Activated CD4-positive, alpha-beta T cell treated with anti-CD3 and anti-CD28 coated beads, Interleukin-2, amount 10 ng/mL, durations not matched to agents 24 days and 14 days (primary cell): ENCODE measurements at regions not wholly inside any gene's neighbourhood (a gene's known extent, or its start where the extent isn't known, plus 50 kb on each side); places are given as distances from the start of the nearest gene placed in this dataset.
A peak's percentile ranks its signal among the peaks of the same experiment; 100 is the strongest.

Experiments used
- DNase-seq: peaks from one replicate; pipeline ENCODE4 v3.0.0; 2022
- H3K27ac Mint-ChIP-seq: one replicate; pipeline ENCODE4 v1.8.0; 2022; ENCODE audit warnings: mild to moderate bottlenecking, mixed read lengths
- H3K27me3 Mint-ChIP-seq: one replicate; pipeline ENCODE4 v1.8.0; 2022; ENCODE audit warnings: mixed read lengths
- H3K36me3 Mint-ChIP-seq: one replicate; pipeline ENCODE4 v1.8.0; 2022; ENCODE audit warnings: low read depth, mild to moderate bottlenecking, mixed read lengths
- H3K4me1 Mint-ChIP-seq: one replicate; pipeline ENCODE4 v1.8.0; 2021; ENCODE audit warnings: mixed read lengths
- H3K4me3 Mint-ChIP-seq: one replicate; pipeline ENCODE4 v1.8.0; 2022; ENCODE audit warnings: mild to moderate bottlenecking, moderate library complexity, mixed read lengths
- H3K9me3 Mint-ChIP-seq: one replicate; pipeline ENCODE4 v1.8.0; 2021; ENCODE audit warnings: mixed read lengths
- intact Hi-C: fragments of 100-400 bp; cut with micrococcal nuclease; formaldehyde crosslinking; loops from one replicate; pipeline ENCODE4 v1.15.1; 2023

- no peaks in the 10 kb centered on the region for H3K4me1 Mint-ChIP-seq
- H3K9me3 Mint-ChIP-seq, result no peaks in the 10 kb centered on the region
- no peaks in the 10 kb centered on the region for H3K36me3 Mint-ChIP-seq
- peak; percentile 12 for DNase-seq
- intact Hi-C loops, result loop anchor here (10.0 kb wide), 2 partner anchors 244 to 384 kb away; no protein-coding TSS in a partner anchor
- H3K27me3 Mint-ChIP-seq, result peaks cover 15% of the 10 kb centered on the region
- H3K4me3 Mint-ChIP-seq, result no peak overlapping the region
- H3K27ac Mint-ChIP-seq, result no peak overlapping the region
These were observed 314.0 kb upstream of the SMARCA2 start for GRCh38 chr9:1701113-1701512.

GRCh38 chr9:1702701-1703100 lies 312.4 kb upstream of the SMARCA2 start:
- intact Hi-C loops, result loop anchor here (10.0 kb wide), 2 partner anchors 242 to 382 kb away; no protein-coding TSS in a partner anchor
- Mint-ChIP-seq H3K27me3 (peaks cover 20% of the 10 kb centered on the region), H3K27ac (no peak overlapping the region), H3K9me3 (no peaks in the 10 kb centered on the region), H3K4me1 (no peaks in the 10 kb centered on the region), H3K36me3 (no peaks in the 10 kb centered on the region), H3K4me3 (no peak overlapping the region)
- DNase-seq, result peak; percentile 20

DNA sequence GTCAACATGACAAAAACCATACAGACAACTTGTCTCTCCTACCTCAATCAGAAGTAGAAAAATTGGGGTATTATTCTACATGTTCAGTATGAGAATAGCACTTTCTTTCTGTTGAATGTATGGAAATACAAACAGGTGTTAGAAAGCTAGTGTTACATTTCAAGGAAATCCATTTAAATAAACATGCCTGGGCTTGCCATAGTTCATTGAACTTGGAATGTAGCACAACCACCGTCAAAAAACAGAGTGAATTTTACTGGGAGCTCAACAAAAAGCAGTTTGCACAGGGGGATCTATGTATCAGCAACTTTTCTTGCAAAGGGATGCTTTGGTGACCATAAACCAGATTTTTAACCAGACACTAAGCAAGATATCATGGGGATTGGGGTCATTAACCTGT lies 307.9 kb upstream of the SMARCA2 start:
- no peaks in the 10 kb centered on the region for H3K4me1 Mint-ChIP-seq
- H3K27ac Mint-ChIP-seq, result no peak overlapping the region
- intact Hi-C loops, result loop anchor here (10.0 kb wide), 2 partner anchors 238 to 378 kb away; no protein-coding TSS in a partner anchor
- no peaks in the 10 kb centered on the region for H3K36me3 Mint-ChIP-seq
- no peak overlapping the region for H3K4me3 Mint-ChIP-seq
- DNase-seq, result no peak
- peaks cover 28% of the 10 kb centered on the region for H3K27me3 Mint-ChIP-seq
- no peaks in the 10 kb centered on the region for H3K9me3 Mint-ChIP-seq

DNA sequence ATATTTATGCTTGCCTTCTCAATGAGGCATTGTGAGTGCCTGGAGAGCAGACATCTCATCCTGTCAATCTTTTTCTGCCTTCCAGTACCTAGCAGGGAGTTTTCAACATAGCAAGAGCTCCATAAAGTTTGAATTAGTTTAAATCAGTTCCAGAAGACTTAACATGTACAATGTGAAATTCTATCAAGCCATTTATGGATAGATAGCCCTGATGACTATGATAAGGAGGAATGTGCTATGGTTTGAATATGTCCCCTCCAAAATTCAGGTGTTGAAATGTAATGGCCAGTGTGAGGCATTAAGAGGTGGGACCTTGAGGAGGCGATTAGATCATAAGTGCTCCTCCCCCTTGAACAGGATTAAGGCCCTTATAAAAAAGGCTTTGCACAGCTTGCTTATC lies 306.9 kb upstream of the SMARCA2 start:
- Mint-ChIP-seq H3K27ac (no peak overlapping the region), H3K27me3 (peaks cover 24% of the 10 kb centered on the region), H3K9me3 (no peaks in the 10 kb centered on the region), H3K36me3 (no peaks in the 10 kb centered on the region), H3K4me1 (no peaks in the 10 kb centered on the region), H3K4me3 (no peak overlapping the region)
- intact Hi-C loops, result loop anchor here (10.0 kb wide), 2 partner anchors 237 to 377 kb away; no protein-coding TSS in a partner anchor
- no peak for DNase-seq

DNA sequence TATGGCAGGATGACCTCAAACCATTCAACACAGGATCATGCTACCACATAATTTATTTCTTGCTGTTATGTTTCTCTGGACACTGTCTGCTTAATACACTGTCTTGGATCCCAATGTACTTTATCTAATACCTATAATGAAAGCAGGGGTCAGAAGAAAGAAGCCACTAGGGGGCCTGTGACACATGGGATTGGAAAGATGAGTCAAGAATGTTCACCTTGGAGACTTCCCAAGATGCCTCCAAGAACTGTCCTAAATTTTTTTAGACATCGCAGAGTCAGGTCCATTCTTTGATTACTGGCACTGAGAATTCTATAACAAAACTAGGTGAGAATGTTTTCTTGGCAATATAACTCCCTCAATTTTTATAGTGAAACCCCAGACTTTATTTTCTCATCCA lies 305.8 kb upstream of the SMARCA2 start:
- DNase-seq, result peak; percentile 56
- intact Hi-C loops, result loop anchor here (10.0 kb wide), 2 partner anchors 235 to 375 kb away; no protein-coding TSS in a partner anchor
- no peak overlapping the region for H3K27ac Mint-ChIP-seq
- no peak overlapping the region for H3K4me3 Mint-ChIP-seq
- no peaks in the 10 kb centered on the region for H3K9me3 Mint-ChIP-seq
- no peaks in the 10 kb centered on the region for H3K4me1 Mint-ChIP-seq
- peaks cover 26% of the 10 kb centered on the region for H3K27me3 Mint-ChIP-seq
- H3K36me3 Mint-ChIP-seq, result no peaks in the 10 kb centered on the region

GRCh38 chr9:1712861-1713450 lies 302.2 kb upstream of the SMARCA2 start:
- Mint-ChIP-seq H3K27me3 (peaks cover 19% of the 10 kb centered on the region), H3K27ac (no peak overlapping the region), H3K4me1 (no peaks in the 10 kb centered on the region), H3K9me3 (no peaks in the 10 kb centered on the region), H3K36me3 (no peaks in the 10 kb centered on the region), H3K4me3 (no peak overlapping the region)
- no peak for DNase-seq
- intact Hi-C loops, result no loop called here

DNA sequence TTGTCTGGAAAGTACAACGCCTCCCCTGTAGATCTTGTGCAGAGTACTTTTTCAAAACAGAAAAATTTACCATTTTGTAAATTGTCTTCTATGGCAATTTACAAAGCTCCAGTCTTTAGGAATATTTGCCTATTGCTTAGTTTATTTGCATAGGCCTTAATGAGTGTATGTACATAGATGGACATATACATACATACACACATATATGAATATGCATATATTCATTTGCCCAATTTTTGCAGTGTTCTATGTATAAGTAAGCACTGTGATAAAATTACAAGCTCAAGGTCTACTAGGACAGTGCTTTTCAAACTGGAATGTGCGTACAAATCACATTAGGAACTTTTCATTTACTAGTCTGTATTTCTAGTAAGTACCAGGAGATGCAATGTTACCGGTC lies 301.3 kb upstream of the SMARCA2 start:
- H3K4me1 Mint-ChIP-seq, result no peaks in the 10 kb centered on the region
- intact Hi-C loops, result no loop called here
- H3K27ac Mint-ChIP-seq, result no peak overlapping the region

DNA sequence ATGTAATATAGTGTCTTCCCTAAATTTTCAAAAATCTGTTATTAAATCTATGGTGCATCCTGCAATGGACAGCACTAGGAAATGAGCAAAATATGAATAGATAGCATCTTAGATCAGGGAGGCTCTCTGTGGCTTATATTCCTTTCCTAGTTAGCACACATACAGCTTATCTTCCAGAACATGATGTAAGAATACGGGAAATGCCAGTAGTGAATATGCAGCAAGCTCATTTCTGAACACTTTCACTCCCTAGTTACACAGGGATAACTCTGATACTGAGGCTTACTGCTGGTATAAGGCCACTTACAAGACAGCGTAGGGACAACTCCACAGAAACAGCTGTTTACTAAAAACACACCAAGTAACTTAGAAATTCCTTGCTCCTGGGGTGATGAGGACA lies 297.3 kb upstream of the SMARCA2 start:
- Mint-ChIP-seq H3K27ac (no peak overlapping the region), H3K36me3 (no peaks in the 10 kb centered on the region), H3K27me3 (peaks cover 5% of the 10 kb centered on the region), H3K4me3 (no peak overlapping the region), H3K9me3 (no peaks in the 10 kb centered on the region), H3K4me1 (no peaks in the 10 kb centered on the region)
- intact Hi-C loops, result no loop called here
- no peak for DNase-seq

More for the DNA sequence above, 301.3 kb upstream of the SMARCA2 start:
- no peaks in the 10 kb centered on the region for H3K36me3 Mint-ChIP-seq
- no peaks in the 10 kb centered on the region for H3K9me3 Mint-ChIP-seq
- H3K4me3 Mint-ChIP-seq, result no peak overlapping the region
- H3K27me3 Mint-ChIP-seq, result peaks cover 19% of the 10 kb centered on the region
- DNase-seq, result no peak

GRCh38 chr9:1718836-1719235 lies 296.3 kb upstream of the SMARCA2 start:
- H3K36me3 Mint-ChIP-seq, result no peaks in the 10 kb centered on the region
- peaks cover 5% of the 10 kb centered on the region for H3K27me3 Mint-ChIP-seq
- no peak overlapping the region for H3K4me3 Mint-ChIP-seq
- H3K27ac Mint-ChIP-seq, result no peak overlapping the region
- no peaks in the 10 kb centered on the region for H3K4me1 Mint-ChIP-seq
- DNase-seq, result no peak
- no peaks in the 10 kb centered on the region for H3K9me3 Mint-ChIP-seq
- intact Hi-C loops, result no loop called here

DNA sequence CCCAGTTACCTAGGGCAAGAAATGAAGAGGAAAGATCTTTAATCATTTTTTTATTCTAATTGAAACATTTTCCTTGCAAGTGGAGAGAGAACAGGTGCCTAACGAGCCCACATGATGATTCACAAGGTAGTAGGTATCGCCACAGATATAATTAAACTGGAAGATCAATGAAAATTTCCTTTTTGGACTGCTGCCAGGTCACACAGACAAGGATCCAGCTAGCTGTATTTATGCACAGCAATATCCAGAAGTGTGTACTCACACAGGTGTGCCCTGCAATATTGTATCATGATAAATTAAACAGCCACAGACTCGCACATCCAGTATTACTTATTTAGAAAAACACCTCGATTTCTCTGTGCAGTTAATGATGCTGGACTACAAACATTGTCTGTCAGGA lies 294.0 kb upstream of the SMARCA2 start:
- H3K27ac Mint-ChIP-seq, result no peak overlapping the region
- H3K36me3 Mint-ChIP-seq, result no peaks in the 10 kb centered on the region
- DNase-seq, result no peak
- intact Hi-C loops, result loop anchor here (10.0 kb wide), 1 partner anchor 204 kb away; no protein-coding TSS in a partner anchor
- no peak overlapping the region for H3K4me3 Mint-ChIP-seq
- no peaks in the 10 kb centered on the region for H3K4me1 Mint-ChIP-seq
- H3K9me3 Mint-ChIP-seq, result no peaks in the 10 kb centered on the region
- H3K27me3 Mint-ChIP-seq, result peaks cover 4% of the 10 kb centered on the region

GRCh38 chr9:1722404-1722803 lies 292.7 kb upstream of the SMARCA2 start:
- Mint-ChIP-seq H3K27ac (no peak overlapping the region), H3K9me3 (no peaks in the 10 kb centered on the region), H3K4me1 (no peaks in the 10 kb centered on the region), H3K4me3 (no peak overlapping the region), H3K36me3 (no peaks in the 10 kb centered on the region), H3K27me3 (peaks cover 4% of the 10 kb centered on the region)
- intact Hi-C loops, result loop anchor here (10.0 kb wide), 1 partner anchor 202 kb away; no protein-coding TSS in a partner anchor
- DNase-seq, result no peak

- no peaks in the 10 kb centered on the region for H3K9me3 Mint-ChIP-seq
These were observed 291.6 kb upstream of the SMARCA2 start for GRCh38 chr9:1723522-1724015.

DNA sequence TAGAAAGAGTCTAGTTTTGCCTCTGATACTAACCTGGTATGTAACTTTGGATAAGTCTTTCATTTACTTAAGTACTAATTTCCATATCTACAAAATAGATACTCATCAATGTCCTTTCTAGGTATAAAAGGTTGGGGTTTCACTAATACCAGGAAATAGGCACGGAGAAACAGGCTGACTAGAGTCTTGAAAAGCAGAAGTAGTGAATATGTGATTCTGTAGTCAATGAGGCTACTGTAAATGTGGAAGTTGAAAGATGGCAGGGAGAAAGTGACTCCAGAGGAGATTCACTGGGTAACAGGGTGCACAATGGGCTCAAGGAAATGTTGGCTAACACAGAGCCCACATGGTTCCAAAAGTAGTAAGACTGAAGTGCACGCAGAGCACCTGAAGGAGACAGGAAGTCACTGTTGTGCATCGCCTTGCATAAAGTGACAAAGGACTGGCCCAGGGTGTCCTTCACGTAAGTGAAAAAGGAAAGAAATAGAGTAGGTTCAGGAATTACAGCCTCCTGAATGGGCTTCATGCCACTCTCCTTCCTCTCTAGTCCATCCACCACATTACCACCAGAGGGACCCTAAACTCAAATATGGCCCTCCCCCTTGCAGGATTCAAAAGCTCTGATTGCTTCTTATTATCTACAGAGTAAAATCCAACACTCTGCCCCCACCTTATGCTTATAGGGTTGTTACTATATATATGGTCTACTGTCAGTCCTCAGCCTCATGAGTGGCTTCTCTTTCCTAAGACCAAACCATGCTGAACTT lies 288.0 kb upstream of the SMARCA2 start:
- intact Hi-C loops, result loop anchor here (10.0 kb wide), 1 partner anchor 198 kb away; no protein-coding TSS in a partner anchor
- peaks cover 3% of the 10 kb centered on the region for H3K27me3 Mint-ChIP-seq
- no peak for DNase-seq
- H3K36me3 Mint-ChIP-seq, result no peaks in the 10 kb centered on the region
- no peak overlapping the region for H3K4me3 Mint-ChIP-seq
- H3K9me3 Mint-ChIP-seq, result no peaks in the 10 kb centered on the region
- H3K27ac Mint-ChIP-seq, result no peak overlapping the region
- no peaks in the 10 kb centered on the region for H3K4me1 Mint-ChIP-seq

More at GRCh38 chr9:1723522-1724015, 291.6 kb upstream of the SMARCA2 start:
- no peaks in the 10 kb centered on the region for H3K4me1 Mint-ChIP-seq
- no peak overlapping the region for H3K4me3 Mint-ChIP-seq
- intact Hi-C loops, result loop anchor here (10.0 kb wide), 1 partner anchor 201 kb away; no protein-coding TSS in a partner anchor
- DNase-seq, result no peak
- no peaks in the 10 kb centered on the region for H3K36me3 Mint-ChIP-seq
- H3K27me3 Mint-ChIP-seq, result peaks cover 4% of the 10 kb centered on the region
- no peak overlapping the region for H3K27ac Mint-ChIP-seq

DNA sequence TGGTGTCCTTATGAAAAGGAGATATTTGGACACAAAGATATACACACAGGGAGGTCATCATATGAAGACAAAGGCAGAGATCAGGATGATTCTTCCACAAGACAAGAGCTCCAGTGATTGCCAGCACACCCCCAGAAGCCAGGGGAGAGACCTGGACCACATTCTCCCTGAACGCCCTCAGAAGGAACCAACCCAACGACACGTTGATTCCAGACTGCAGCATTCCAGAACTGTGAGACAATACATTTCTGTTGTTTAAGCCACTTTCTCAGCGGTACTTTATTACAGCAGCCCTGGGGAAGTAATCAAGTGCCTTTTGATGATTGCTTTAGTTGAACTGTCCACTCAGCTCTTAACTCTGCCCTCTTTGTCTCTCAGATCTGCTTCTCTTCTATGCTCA lies 285.5 kb upstream of the SMARCA2 start:
- Mint-ChIP-seq H3K4me3 (no peak overlapping the region), H3K4me1 (no peaks in the 10 kb centered on the region), H3K9me3 (no peaks in the 10 kb centered on the region), H3K27ac (no peak overlapping the region), H3K36me3 (no peaks in the 10 kb centered on the region), H3K27me3 (peaks cover 2% of the 10 kb centered on the region)
- intact Hi-C loops, result loop anchor here (10.0 kb wide), 1 partner anchor 195 kb away; no protein-coding TSS in a partner anchor
- DNase-seq, result no peak
